K562 (cell line): ENCODE measurements at regions not wholly inside any gene's neighbourhood (a gene's known extent, or its start where the extent isn't known, plus 50 kb on each side); places are given as distances from the start of the nearest gene placed in this dataset.

ENCODE experiments used
- ATAC-seq: fragments of 200-7000 bp; cut with Tn5 transposase; 3 replicates; pipeline ENCODE4 v1.9.1; 2020; ENCODE audit warnings: moderate library complexity
- BruUV-seq: library from RNA; stranded (reverse); fragments of 400-500 nt; replicated peaks from 2 replicates; lab custom pipeline; 2021; lab: Mats Ljungman, UMichigan
- CTCF ChIA-PET: fragments of 300-600 bp; formaldehyde crosslinking; extraction: SDS; loops from one replicate; lab custom pipeline; 2021; ENCODE audit warnings: low intra/inter-chr PET ratio; lab: Yijun Ruan, JAX
- POLR2A ChIA-PET: fragments of 300-600, 350-650 bp; sonication (Branson Sonifier 250); formaldehyde crosslinking; extraction: SDS; loops from one replicate; lab custom pipeline; 2021; ENCODE audit warnings: antibody characterized with exemption, inconsistent platforms; lab: Yijun Ruan, JAX
- DNase-seq, 4 experiments: peaks; one replicate each; pipeline versions ENCODE4 v3.0.0 to v3.0.0-alpha.2; 2011 to 2018; ENCODE audit warnings: low spot score in 3 of 4, mixed read lengths in 3 of 4; ENCODE audit errors: extremely low read depth in 1 of 4
- FAIRE-seq: peaks from 2 replicates; lab custom pipeline; 2011; peaks lifted over from hg19 to GRCh38; lab: Jason Lieb, UNC
- H2AFZ ChIP-seq: 2 replicates; pipeline ENCODE4 v1.6.0; 2011; ENCODE audit warnings: low read depth, low read length, control low read depth, inconsistent platforms
- H3K27ac ChIP-seq: fragments of 200-600 bp; 3 replicates; pipeline ENCODE4 v1.8.0; 2011; ENCODE audit warnings: low read depth, mild to moderate bottlenecking, control low read depth, inconsistent platforms, low read length, moderate library complexity, mixed read lengths; ENCODE audit errors: extremely low read depth
- H3K27me3 ChIP-seq, 2 experiments: fragments of 300-600 bp in 1 of 2; 2 replicates in 1 of 2; 3 replicates in 1 of 2; pipeline versions ENCODE4 v1.6.0 to v1.8.0; 2011; ENCODE audit warnings: inconsistent platforms in 2 of 2, low read length in 2 of 2, mild to moderate bottlenecking in 1 of 2, mixed read lengths in 1 of 2, moderate library complexity in 1 of 2; ENCODE audit not compliant: control insufficient read depth in 2 of 2, insufficient read depth in 2 of 2
- H3K36me3 ChIP-seq: fragments of 300-600 bp; 3 replicates; pipeline ENCODE4 v1.8.0; 2011; ENCODE audit warnings: mild to moderate bottlenecking, low read length, inconsistent platforms; ENCODE audit not compliant: control insufficient read depth, insufficient read depth
- H3K4me1 ChIP-seq, 2 experiments: fragments of 200-600 bp in 1 of 2; replicated peaks in 1 of 2; 2 replicates in 1 of 2; 3 replicates in 1 of 2; pipeline versions ENCODE4 v1.5.1 to v1.8.0; 2011; ENCODE audit warnings: inconsistent platforms in 2 of 2, low read length in 2 of 2, mild to moderate bottlenecking in 1 of 2, mixed read lengths in 1 of 2, moderate library complexity in 1 of 2; ENCODE audit not compliant: control insufficient read depth in 2 of 2, insufficient read depth in 2 of 2
- H3K4me2 ChIP-seq: 2 replicates; pipeline ENCODE4 v1.6.1; 2011; ENCODE audit warnings: low read length, control low read depth, inconsistent platforms, mixed read lengths; ENCODE audit not compliant: insufficient read depth
- H3K4me3 ChIP-seq: fragments of 200-600 bp; sonication (generic), shearing (Covaris generic); 2 replicates; pipeline ENCODE4 v1.5.1; 2016; ENCODE audit warnings: control low read depth, inconsistent platforms
- H3K79me2 ChIP-seq: fragments of 200-600 bp; 3 replicates; pipeline ENCODE4 v1.8.0; 2011; ENCODE audit warnings: low read length, inconsistent platforms; ENCODE audit not compliant: control insufficient read depth, insufficient read depth
- H3K9ac ChIP-seq, 2 experiments: 2 replicates each; pipeline versions ENCODE4 v1.6.0 to v1.6.1; 2011; ENCODE audit warnings: low read depth in 2 of 2, low read length in 2 of 2, control low read depth in 1 of 2, inconsistent platforms in 1 of 2, mild to moderate bottlenecking in 1 of 2, mixed read lengths in 1 of 2; ENCODE audit not compliant: insufficient read depth in 1 of 2
- H3K9me1 ChIP-seq: one replicate; pipeline ENCODE4 v1.6.0; 2011; ENCODE audit warnings: inconsistent platforms, mild to moderate bottlenecking, low read length, moderate library complexity; ENCODE audit not compliant: control insufficient read depth, insufficient read depth
- H3K9me3 ChIP-seq: replicated peaks from 2 replicates; pipeline ENCODE4 v1.5.1; 2011; ENCODE audit warnings: low read depth, low read length, inconsistent platforms; ENCODE audit not compliant: control insufficient read depth, insufficient read depth
- H4K20me1 ChIP-seq: replicated peaks from 2 replicates; pipeline ENCODE4 v1.6.1; 2011; ENCODE audit warnings: low read length, inconsistent platforms, mixed read lengths; ENCODE audit not compliant: control insufficient read depth, insufficient read depth
- ARNT ChIP-seq, 2 experiments: fragments of 450-650 bp; IDR thresholded peaks; 2 replicates each; pipeline ENCODE4 v1.6.1; 2016; ENCODE audit warnings: mild to moderate bottlenecking in 1 of 2
- DACH1 ChIP-seq: fragments of 450-650 bp; IDR thresholded peaks from 2 replicates; pipeline ENCODE4 v1.6.1; 2018; ENCODE audit not compliant: partially characterized antibody
- RAD51 ChIP-seq: fragments of 450-650 bp; IDR thresholded peaks from 2 replicates; pipeline ENCODE4 v1.7.1; 2016; ENCODE audit warnings: low read depth, mild to moderate bottlenecking, borderline replicate concordance
- YY1 ChIP-seq, 3 experiments: IDR thresholded peaks; 2 replicates each; pipeline ENCODE4 v1.6.1; 2011; ENCODE audit warnings: low read length in 2 of 3, mild to moderate bottlenecking in 2 of 3, moderate library complexity in 2 of 3, borderline replicate concordance in 1 of 3, control low read depth in 1 of 3, low read depth in 1 of 3; ENCODE audit not compliant: insufficient read depth in 3 of 3, insufficient replicate concordance in 2 of 3, control insufficient read depth in 1 of 3, insufficient read length in 1 of 3; ENCODE audit errors: extremely low read depth in 1 of 3
- ZBTB17 ChIP-seq: fragments of 450-650 bp; formaldehyde crosslinking; IDR thresholded peaks from 2 replicates; pipeline ENCODE4 v1.4.0; 2020; ENCODE audit warnings: mild to moderate bottlenecking
- WGBS: fragments of 100-300 bp; shearing (Covaris generic); methylation state at CpG from one replicate; pipeline ENCODE4 v1.1.6; 2016; ENCODE audit warnings: low coverage, mixed read lengths; ENCODE audit not compliant: insufficient coverage; ENCODE audit errors: missing lambda C conversion rate; 5-methylcytosine and 5-hydroxymethylcytosine counted together
- in situ Hi-C: fragments of 300-500 bp; cut with MboI; formaldehyde crosslinking; loops from 4 replicates; pipeline ENCODE4 v1.15.0; 2018; ENCODE audit warnings: inconsistent platforms, mixed read lengths
- intact Hi-C: fragments of 100-400 bp; cut with micrococcal nuclease; formaldehyde crosslinking; loops from 2 replicates; pipeline ENCODE4 v1.14.2; 2022
- TF ChIP-seq, protein P1 (sequence below): fragments of 450-650 bp; IDR thresholded peaks from 2 replicates; pipeline ENCODE4 v1.6.1; 2018; ENCODE audit warnings: mild to moderate bottlenecking, low read depth; ENCODE audit not compliant: partially characterized antibody
- TF ChIP-seq, protein P2 (sequence below): sonication (generic); formaldehyde crosslinking; IDR thresholded peaks from 2 replicates; pipeline ENCODE4 v1.9.0; 2022; ENCODE audit warnings: mild to moderate bottlenecking, missing genetic modification reagents
- TF ChIP-seq, protein P3 (sequence below): sonication (generic); formaldehyde crosslinking; IDR thresholded peaks from 2 replicates; pipeline ENCODE4 v1.5.0; 2020; ENCODE audit warnings: missing genetic modification reagents

DNA sequence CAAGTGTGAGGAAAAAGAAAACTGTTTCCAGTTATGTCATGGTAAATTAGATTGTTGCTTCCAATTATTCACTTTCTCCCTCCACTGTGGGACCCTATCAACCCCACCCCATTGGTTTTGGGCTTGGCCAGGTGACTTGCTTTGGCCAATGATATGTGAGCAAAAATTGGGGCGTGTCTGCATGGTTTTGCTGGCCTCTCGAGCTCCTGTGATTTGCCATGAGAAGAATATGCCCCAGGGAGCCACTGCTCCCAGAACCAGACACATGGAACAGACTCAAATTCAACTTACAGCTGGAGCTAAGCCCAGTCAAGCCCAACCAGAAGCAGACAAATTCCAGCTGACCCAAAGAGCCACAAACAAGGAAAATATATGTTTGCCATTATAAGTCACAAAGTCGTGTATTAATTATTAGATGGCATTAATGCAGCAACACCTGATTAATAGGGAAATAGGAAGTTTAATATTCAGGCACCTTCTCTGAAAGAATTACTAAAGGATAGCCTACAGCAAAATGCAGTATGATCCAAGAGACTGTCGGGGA is 248.9 kb downstream of the ANAPC1 start:
- H3K9ac ChIP-seq: no peak overlapping the region
- no peaks in the 10 kb centered on the region for H3K27me3 ChIP-seq
- H3K9me3 ChIP-seq: peaks cover under 1% of the 10 kb centered on the region; the same call in 1 of the 2 replicates
- no peaks in the 10 kb centered on the region for H3K79me2 ChIP-seq
- no peak overlapping the region for H3K4me3 ChIP-seq
- no peak overlapping the region for H3K4me2 ChIP-seq
- no peak overlapping the region for H2AFZ ChIP-seq
- no TSS peak for BruUV-seq
- TF ChIP-seq, protein P1, sequence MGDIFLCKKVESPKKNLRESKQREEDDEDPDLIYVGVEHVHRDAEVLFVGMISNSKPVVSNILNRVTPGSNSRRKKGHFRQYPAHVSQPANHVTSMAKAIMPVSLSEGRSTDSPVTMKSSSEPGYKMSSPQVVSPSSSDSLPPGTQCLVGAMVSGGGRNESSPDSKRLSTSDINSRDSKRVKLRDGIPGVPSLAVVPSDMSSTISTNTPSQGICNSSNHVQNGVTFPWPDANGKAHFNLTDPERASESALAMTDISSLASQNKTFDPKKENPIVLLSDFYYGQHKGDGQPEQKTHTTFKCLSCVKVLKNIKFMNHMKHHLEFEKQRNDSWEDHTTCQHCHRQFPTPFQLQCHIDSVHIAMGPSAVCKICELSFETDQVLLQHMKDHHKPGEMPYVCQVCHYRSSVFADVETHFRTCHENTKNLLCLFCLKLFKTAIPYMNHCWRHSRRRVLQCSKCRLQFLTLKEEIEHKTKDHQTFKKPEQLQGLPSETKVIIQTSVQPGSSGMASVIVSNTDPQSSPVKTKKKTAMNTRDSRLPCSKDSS: no peak
- TF ChIP-seq YY1 (IDR thresholded peaks at IDR 0.05; ENCODE audit: borderline replicate concordance in 1 of 3, control insufficient read depth in 1 of 3, extremely low read depth in 1 of 3, insufficient read depth in 3 of 3, insufficient read length in 1 of 3, insufficient replicate concordance in 2 of 3, low read depth in 1 of 3, low read length in 2 of 3) (no peak), RAD51 (peak; percentile 23; the same call in 1 of the 2 replicates), ARNT (IDR thresholded peaks at IDR 0.05) (no peak), DACH1 (peak; percentile 48), ZBTB17 (CRISPR knock-in tag) (no peak)
- TF ChIP-seq, protein P2, sequence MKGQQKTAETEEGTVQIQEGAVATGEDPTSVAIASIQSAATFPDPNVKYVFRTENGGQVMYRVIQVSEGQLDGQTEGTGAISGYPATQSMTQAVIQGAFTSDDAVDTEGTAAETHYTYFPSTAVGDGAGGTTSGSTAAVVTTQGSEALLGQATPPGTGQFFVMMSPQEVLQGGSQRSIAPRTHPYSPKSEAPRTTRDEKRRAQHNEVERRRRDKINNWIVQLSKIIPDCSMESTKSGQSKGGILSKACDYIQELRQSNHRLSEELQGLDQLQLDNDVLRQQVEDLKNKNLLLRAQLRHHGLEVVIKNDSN (CRISPR knock-in tag): peak; percentile 60
- TF ChIP-seq, protein P3, sequence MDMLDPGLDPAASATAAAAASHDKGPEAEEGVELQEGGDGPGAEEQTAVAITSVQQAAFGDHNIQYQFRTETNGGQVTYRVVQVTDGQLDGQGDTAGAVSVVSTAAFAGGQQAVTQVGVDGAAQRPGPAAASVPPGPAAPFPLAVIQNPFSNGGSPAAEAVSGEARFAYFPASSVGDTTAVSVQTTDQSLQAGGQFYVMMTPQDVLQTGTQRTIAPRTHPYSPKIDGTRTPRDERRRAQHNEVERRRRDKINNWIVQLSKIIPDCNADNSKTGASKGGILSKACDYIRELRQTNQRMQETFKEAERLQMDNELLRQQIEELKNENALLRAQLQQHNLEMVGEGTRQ (CRISPR knock-in tag): peak; percentile 73
- no peaks in the 10 kb centered on the region for H3K9me1 ChIP-seq
- WGBS: 40% methylated on average over 4 of the region's 4 CpGs
- ATAC-seq (peak; percentile 49; the same call in 1 of the 3 replicates), FAIRE-seq (peak; percentile 37), DNase-seq (no peak)
- in situ Hi-C loops (no loop called here), intact Hi-C loops (no loop called here)
- no peaks in the 10 kb centered on the region for H4K20me1 ChIP-seq
- H3K4me1 ChIP-seq: peaks cover 0 to 8% of the 10 kb centered on the region in 2 experiments; a peak in 2 of 5 replicates
- POLR2A ChIA-PET: no interaction called here
- no peak overlapping the region for H3K27ac ChIP-seq
- CTCF ChIA-PET: no interaction called here
- H3K36me3 ChIP-seq: no peaks in the 10 kb centered on the region
